ENCODE measurements at regions not wholly inside any gene's neighbourhood (a gene's known extent, or its start where the extent isn't known, plus 50 kb on each side); places are given as distances from the start of the nearest gene placed in this dataset.
"Not testable (repeated sequence)": the region's sequence is repeated elsewhere in the genome, so short reads cannot be mapped to it uniquely, and the experiment has no call there.

DNA sequence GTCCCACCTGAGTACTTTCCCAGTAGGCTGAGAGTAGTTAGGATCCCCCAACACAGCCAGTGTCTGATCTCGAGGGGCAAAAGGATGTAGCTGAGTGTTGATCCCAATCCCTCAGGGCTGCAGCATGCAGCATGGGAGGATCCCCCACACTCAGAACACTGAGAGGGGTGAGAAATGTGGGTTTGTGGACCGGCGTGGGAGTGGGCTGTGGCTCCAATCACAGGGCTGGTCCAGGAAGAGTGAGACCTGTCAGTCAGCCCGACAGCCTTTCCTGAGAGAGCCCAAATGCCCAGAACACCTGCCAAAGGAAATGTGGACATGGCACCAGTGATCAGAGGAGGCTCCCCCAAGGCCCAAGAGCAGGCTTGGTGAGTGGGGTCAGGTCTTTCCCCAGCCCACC lies 228.3 kb upstream of the MGAT4C start:
- intact Hi-C loops (cut with micrococcal nuclease), result no loop called here

DNA sequence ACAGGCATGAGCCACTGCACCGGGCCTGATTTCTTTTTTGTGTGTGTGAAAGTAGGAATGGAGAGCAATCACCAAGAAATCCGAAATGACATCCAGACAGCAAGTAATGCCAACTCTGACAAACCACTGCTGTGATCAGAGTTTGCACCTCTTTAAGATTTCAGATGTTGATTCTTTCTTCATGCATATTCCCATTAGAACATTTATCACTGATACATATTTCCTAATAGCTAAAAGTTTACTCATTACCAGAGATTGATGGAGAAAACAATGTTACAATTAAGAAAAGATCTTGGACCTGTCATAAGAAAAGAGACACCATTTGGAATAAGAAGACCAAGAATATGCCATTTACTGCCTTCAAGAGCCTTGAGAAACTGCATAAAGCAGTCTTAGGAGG lies 217.0 kb upstream of the MGAT4C start:
- intact Hi-C loops (cut with micrococcal nuclease), result no loop called here

DNA sequence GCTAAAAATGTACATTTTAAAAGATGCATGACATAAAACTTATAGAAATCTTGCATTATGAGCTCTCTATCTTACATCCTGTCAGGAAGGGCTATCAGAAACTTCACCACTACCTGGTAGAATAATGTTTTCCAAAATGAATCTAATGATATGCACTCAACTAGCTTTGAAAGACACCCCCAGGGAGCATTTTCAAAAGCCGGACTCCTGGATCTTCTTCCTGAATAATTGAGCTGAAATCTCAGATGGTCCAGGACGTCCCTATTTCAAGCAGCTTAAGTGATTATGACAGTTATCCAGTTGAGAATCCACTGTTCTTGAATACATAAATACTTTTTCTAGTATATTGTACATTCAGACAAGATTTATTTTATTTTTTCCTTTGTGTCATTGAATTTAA lies 200.6 kb upstream of the MGAT4C start:
- intact Hi-C loops (cut with micrococcal nuclease), result no loop called here

GRCh38 chr12:86456241-86456640 lies 200.1 kb upstream of the MGAT4C start:
- intact Hi-C loops (cut with micrococcal nuclease), result no loop called here

- intact Hi-C loops (cut with micrococcal nuclease), result no loop called here
These were observed 189.2 kb upstream of the MGAT4C start for GRCh38 chr12:86445356-86445755.

DNA sequence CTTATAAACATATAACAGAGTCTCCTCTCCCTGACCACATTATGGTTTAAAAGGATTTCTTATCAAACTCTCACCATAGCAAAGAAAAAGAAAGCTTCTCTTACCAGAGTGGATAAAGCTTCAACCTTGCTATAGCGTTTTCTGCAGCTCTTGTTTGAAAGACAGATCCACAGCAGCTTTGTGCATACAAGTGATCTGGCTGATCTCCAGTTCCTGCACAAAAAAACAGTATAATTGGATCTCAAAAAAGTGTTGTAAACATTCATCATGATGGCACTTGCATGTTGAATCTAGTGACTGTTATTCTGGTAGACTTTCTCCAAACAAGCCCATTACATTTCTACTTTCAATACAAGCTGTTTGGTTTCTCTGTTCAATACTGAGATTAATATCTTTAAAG lies 178.9 kb upstream of the MGAT4C start:
- intact Hi-C loops (cut with micrococcal nuclease), result no loop called here

DNA sequence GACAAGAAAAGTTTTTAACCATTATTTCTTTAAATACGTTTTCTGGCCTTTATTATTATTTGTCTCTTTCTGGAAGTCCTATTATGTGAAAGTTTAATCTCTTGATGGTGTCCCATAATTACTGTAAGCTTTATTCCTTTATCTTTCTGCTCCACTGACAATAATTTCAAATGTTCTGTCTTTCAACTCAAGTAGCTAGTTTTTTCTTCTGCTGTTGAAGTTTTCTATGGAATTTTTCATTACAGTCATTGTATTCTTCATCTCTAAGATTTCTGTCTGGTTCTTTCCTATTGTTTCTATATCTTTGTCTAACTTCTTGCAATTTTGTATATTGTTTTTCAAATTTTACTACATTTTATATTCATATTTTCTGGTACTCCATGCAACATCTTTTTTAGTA lies 173.6 kb upstream of the MGAT4C start:
- intact Hi-C loops (cut with micrococcal nuclease), result no loop called here

GRCh38 chr12:86421333-86421732 lies 165.1 kb upstream of the MGAT4C start:
- intact Hi-C loops (cut with micrococcal nuclease), result no loop called here

- intact Hi-C loops (cut with micrococcal nuclease), result no loop called here
These were observed 158.0 kb upstream of the MGAT4C start for GRCh38 chr12:86414201-86414600.

DNA sequence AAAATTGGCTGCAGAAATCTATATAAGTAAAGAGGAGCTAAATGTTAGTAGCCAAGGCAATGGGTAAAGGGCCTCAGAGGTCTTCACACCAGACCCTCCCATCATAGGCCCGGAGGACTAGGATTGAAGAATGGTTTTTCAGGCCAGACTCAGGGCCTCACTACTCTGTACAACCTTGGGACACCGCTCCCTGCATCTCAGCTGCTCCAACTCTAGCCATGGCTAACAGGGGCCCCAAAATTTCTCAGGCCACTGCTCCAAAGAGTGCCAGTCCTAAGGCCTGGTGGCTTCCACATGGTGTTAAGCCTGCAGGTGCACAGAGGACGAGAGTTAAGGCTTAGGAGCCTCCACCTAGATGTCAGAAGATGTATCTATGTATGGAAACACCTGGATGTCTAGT lies 155.5 kb upstream of the MGAT4C start:
- intact Hi-C loops (cut with micrococcal nuclease), result no loop called here

DNA sequence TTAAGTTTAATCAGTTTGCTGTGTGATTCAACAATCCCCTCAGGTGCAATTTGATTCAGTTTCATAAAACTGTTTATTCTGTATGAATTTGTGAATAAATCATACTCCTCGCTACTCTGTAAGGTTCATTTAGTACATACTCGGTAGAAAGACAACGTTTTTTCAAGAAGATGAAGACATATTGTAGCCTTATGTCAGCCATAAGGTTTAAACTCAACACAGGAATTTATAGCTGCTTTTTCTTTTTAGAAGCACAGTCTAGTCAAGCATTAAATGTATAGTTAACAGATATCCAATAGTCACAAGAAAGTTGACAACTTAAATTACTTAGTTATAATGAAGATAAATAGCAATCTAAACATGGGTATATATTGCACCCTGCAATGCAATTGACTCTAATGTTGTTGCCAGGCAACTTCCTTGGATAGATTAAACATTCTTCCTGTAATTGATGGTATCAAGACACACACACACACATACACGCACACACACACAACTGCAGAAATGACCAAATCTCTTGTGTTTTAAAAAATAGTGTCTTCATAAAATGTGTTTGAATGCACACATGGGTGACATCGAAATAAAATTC lies 151.5 kb upstream of the MGAT4C start:
- intact Hi-C loops (cut with micrococcal nuclease), result no loop called here

GRCh38 chr12:86389949-86390348 lies 133.8 kb upstream of the MGAT4C start:
- intact Hi-C loops (cut with micrococcal nuclease), result no loop called here

- intact Hi-C loops (cut with micrococcal nuclease), result no loop called here
These were observed 131.5 kb upstream of the MGAT4C start for GRCh38 chr12:86387591-86388145.

- intact Hi-C loops (cut with micrococcal nuclease), result not testable (repeated sequence)
These were observed 127.6 kb upstream of the MGAT4C start for GRCh38 chr12:86383759-86384158.

GRCh38 chr12:86379337-86379736 lies 123.1 kb upstream of the MGAT4C start:
- intact Hi-C loops (cut with micrococcal nuclease), result no loop called here

GRCh38 chr12:86376052-86376451 lies 119.9 kb upstream of the MGAT4C start:
- intact Hi-C loops (cut with micrococcal nuclease), result no loop called here

DNA sequence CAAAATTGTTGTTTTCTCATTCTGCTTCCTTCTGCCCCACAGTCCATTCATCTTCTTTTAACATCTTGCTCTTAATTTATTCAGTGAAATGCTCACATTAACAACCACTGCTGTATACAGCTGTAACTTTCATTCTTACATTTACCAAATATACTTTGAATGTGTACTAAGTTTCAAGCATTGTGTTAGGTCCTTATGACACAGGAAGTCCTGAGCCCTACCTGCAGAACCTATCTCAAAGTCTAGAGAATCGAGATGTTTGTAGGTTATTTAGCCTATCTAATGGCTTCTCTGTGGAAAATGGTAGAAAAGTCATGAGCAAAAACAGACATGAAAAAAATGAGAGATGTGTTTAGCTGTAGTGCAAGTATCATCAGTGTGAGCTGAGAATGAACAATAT lies 117.6 kb upstream of the MGAT4C start:
- intact Hi-C loops (cut with micrococcal nuclease), result no loop called here

DNA sequence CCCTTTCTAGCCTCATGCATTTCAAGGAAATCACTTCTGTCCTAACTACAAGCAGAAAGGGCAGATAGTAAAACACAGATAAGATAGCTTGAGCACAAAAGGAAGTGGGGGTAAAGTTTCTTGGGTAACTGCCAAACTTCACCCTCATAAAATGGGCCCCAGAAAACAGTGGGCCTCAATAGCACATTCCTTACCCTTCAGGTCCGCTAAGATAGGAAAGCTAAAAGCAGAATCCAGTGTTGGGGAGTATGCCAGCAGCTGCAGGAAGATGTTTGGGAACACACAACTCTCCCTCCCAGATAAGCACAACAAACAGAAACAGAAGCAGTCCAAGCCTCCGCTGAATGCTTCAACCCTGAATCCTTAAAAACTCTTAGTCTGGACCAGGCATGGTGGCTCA lies 110.9 kb upstream of the MGAT4C start:
- intact Hi-C loops (cut with micrococcal nuclease), result no loop called here

DNA sequence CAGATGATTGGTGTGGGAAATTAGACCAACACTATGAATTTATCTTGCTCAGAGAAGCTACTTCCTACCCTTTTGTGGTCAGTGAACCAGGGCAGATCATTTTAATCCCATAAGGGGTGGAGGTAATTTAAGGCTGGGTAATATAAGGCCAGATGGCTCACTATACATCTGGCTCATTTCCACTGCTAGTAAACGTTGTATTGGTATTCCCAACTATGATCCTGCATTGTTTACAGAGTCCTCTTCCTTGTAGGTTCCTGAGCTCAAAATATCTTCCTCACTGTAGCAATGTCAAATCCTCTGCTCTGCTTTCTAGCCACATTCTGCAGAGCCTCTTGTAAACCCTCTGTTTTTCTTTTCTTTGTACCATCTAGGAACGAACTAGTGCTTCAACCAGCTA lies 93.0 kb upstream of the MGAT4C start:
- intact Hi-C loops (cut with micrococcal nuclease), result no loop called here

DNA sequence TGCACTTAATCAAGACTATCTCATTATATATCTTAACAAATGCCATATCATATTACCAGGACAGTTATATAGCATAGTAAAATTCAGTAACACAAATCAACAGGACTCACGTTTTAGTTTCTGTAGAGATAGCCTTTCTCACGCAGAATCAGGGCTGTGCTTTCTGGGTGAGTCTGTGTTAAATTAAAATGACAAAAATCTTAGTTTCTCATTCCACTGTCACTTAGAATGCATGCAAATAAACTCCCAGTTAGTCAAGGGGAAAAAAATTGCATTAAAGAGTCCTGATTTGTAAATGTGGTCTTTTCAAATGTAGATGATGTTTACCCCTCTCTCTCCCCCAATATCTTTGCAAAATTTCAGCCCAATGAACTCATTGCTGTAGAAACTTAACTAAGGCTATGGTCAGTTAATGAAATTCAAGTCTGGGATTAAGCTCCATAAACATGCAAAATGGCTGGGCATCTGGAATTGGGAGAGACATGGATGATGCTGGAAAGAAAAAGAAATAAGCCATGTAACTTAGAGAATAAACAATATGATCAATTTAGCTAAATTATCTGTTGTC lies 77.8 kb upstream of the MGAT4C start:
- intact Hi-C loops (cut with micrococcal nuclease), result no loop called here

DNA sequence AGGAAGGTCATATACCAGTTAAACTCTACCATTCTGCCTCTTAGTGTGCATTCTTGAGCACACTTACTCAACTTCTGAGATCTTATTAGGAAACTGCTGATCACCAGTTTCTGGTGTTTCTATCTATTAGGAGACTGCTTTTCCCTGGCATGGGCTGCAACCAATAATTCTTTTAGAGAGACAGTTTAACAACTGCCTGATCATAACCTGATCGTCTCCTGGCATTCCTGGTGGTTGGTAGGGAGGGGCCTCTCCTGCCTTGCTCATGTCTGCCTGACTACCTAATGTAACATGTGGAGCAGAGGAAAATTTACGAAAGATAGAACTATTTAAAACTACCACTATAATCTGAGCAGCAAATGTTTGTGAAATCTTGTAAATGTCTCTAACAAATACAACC lies 75.3 kb upstream of the MGAT4C start:
- intact Hi-C loops (cut with micrococcal nuclease), result no loop called here

- intact Hi-C loops (cut with micrococcal nuclease), result no loop called here
These were observed 74.8 kb upstream of the MGAT4C start for GRCh38 chr12:86331012-86331411.

- intact Hi-C loops (cut with micrococcal nuclease), result no loop called here
These were observed 56.0 kb upstream of the MGAT4C start for GRCh38 chr12:86312232-86312631.
